GM13976 (cell line): ENCODE measurements at regions not wholly inside any gene's neighbourhood (a gene's known extent, or its start where the extent isn't known, plus 50 kb on each side); places are given as distances from the start of the nearest gene placed in this dataset.

Source experiments
- DNase-seq: peaks from one replicate; pipeline ENCODE4 v3.0.0; 2012; ENCODE audit warnings: low spot score
- CTCF ChIP-seq: IDR thresholded peaks from 2 replicates; pipeline ENCODE4 v1.5.1; 2012; ENCODE audit warnings: borderline replicate concordance, mild to moderate bottlenecking; ENCODE audit not compliant: insufficient read depth; ENCODE audit errors: extremely low read depth, missing control alignments, control extremely low read depth
- in situ Hi-C: fragments of 300-500 bp; cut with MboI; formaldehyde crosslinking; loops from one replicate; pipeline ENCODE4 v1.12.0; 2022; ENCODE audit warnings: low sequenced_read_pairs, mixed read lengths, inconsistent platforms; ENCODE audit not compliant: unreplicated experiment

- in situ Hi-C loops, result no loop called here
- DNase-seq, result no peak
- no peak for TF ChIP-seq CTCF
Measured at GRCh38 chr12:74977832-74978481, 231.7 kb downstream of the KCNC2 start.

- in situ Hi-C loops, result no loop called here
- DNase-seq, result no peak
- no peak for TF ChIP-seq CTCF
Measured at GRCh38 chr12:74980510-74980909, 229.1 kb downstream of the KCNC2 start.

GRCh38 chr12:74981541-74981940, 228.1 kb downstream of the KCNC2 start:
- DNase-seq, result no peak
- in situ Hi-C loops, result no loop called here
- TF ChIP-seq CTCF, result no peak

- TF ChIP-seq CTCF, result no peak
- DNase-seq, result no peak
- in situ Hi-C loops, result no loop called here
Measured at GRCh38 chr12:74983917-74984316, 225.7 kb downstream of the KCNC2 start.

- in situ Hi-C loops, result no loop called here
- no peak for TF ChIP-seq CTCF
- no peak for DNase-seq
Measured at GRCh38 chr12:74984631-74985030, 225.0 kb downstream of the KCNC2 start.

- TF ChIP-seq CTCF, result no peak
- DNase-seq, result no peak
- in situ Hi-C loops, result no loop called here
Measured at GRCh38 chr12:74985293-74985985, 224.2 kb downstream of the KCNC2 start.
